ENCODE measurements at regions not wholly inside any gene's neighbourhood (a gene's known extent, or its start where the extent isn't known, plus 50 kb on each side); places are given as distances from the start of the nearest gene placed in this dataset.

DNA sequence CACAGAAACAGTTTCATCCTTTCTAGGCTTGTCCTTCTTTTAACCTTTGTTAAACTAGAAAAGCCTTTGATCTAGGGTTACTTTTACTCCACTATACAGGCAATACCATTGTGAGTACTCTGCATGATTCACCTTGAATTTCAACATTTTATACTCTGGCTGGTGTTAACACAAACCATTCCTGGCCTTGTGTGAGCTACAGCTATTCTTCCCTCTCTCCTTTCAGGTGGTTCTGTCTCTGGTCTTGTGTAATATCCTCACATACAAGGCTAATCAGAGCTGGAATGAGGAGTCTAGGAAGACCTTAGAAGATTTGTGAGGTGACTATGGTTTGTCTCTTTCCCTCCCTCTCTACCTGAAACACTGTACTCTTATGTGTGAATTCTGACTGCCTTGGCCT, 837.4 kb upstream of the USP15 start:
- TF ChIP-seq YY1 (IDR thresholded peaks at IDR 0.05; ENCODE audit: low read depth, low read length) (no peak), POLR2A (IDR thresholded peaks at IDR 0.05; ENCODE audit: control extremely low read depth in 1 of 2, low read depth in 2 of 2, low read length in 2 of 2) (no peak), TEAD4 (IDR thresholded peaks at IDR 0.05; ENCODE audit: low read depth, low read length) (no peak), RBBP5 (IDR thresholded peaks at IDR 0.05; ENCODE audit: borderline replicate concordance, low read depth, low read length) (no peak)
- TF ChIP-seq, protein P1, sequence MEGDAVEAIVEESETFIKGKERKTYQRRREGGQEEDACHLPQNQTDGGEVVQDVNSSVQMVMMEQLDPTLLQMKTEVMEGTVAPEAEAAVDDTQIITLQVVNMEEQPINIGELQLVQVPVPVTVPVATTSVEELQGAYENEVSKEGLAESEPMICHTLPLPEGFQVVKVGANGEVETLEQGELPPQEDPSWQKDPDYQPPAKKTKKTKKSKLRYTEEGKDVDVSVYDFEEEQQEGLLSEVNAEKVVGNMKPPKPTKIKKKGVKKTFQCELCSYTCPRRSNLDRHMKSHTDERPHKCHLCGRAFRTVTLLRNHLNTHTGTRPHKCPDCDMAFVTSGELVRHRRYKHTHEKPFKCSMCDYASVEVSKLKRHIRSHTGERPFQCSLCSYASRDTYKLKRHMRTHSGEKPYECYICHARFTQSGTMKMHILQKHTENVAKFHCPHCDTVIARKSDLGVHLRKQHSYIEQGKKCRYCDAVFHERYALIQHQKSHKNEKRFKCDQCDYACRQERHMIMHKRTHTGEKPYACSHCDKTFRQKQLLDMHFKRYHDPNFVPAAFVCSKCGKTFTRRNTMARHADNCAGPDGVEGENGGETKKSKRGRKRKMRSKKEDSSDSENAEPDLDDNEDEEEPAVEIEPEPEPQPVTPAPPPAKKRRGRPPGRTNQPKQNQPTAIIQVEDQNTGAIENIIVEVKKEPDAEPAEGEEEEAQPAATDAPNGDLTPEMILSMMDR (IDR thresholded peaks at IDR 0.05; ENCODE audit: control extremely low read depth in 1 of 3, insufficient read depth in 1 of 3, low read depth in 1 of 3, low read length in 3 of 3), result no peak
